HEK293 (cell line): ENCODE measurements at regions not wholly inside any gene's neighbourhood (a gene's known extent, or its start where the extent isn't known, plus 50 kb on each side); places are given as distances from the start of the nearest gene placed in this dataset.

Source experiments
- CTCF ChIA-PET: fragments of 350-600 bp; formaldehyde crosslinking; extraction: SDS; loops from one replicate; lab custom pipeline; 2021; ENCODE audit warnings: antibody characterized with exemption; lab: Yijun Ruan, JAX
- POLR2A ChIA-PET: fragments of 300-600 bp; formaldehyde crosslinking; extraction: SDS; loops from one replicate; lab custom pipeline; 2020; ENCODE audit warnings: antibody characterized with exemption, inconsistent platforms; lab: Yijun Ruan, JAX
- H3K27ac ChIP-seq: fragments of 200-500 bp; sonication (Bioruptor generic); 2 replicates; pipeline ENCODE4 v1.5.1; 2014; ENCODE audit warnings: low read depth, low read length, control low read depth, inconsistent platforms; ENCODE audit errors: extremely low read depth
- H3K36me3 ChIP-seq, 2 experiments: fragments of 200-500 bp in 1 of 2; sonication (Bioruptor generic) in 1 of 2; 1 replicate in 1 of 2; 2 replicates in 1 of 2; pipeline ENCODE4 v1.5.1; 2014 to 2017; ENCODE audit warnings: inconsistent platforms in 2 of 2, low read length in 2 of 2; ENCODE audit not compliant: control insufficient read depth in 2 of 2, insufficient read depth in 1 of 2
- H3K4me1 ChIP-seq: fragments of 200-500 bp; sonication (Bioruptor generic); 2 replicates; pipeline ENCODE4 v1.5.1; 2014; ENCODE audit warnings: mild to moderate bottlenecking, low read length, inconsistent platforms; ENCODE audit not compliant: control insufficient read depth, insufficient read depth
- H3K4me3 ChIP-seq: 2 replicates; pipeline ENCODE4 v1.5.1; 2011; ENCODE audit warnings: low read depth, mild to moderate bottlenecking, control low read depth, low read length, moderate library complexity
- H3K9me3 ChIP-seq: fragments of 200-500 bp; sonication (Bioruptor generic); 2 replicates; pipeline ENCODE4 v1.5.1; 2014; ENCODE audit warnings: low read depth, low read length, inconsistent platforms; ENCODE audit not compliant: control insufficient read depth, insufficient read depth
- EGR2 ChIP-seq: fragments of 450-650 bp; formaldehyde crosslinking; IDR thresholded peaks from 2 replicates; pipeline ENCODE4 v1.5.1; 2016; ENCODE audit warnings: low read depth, missing biosample characterization, missing genetic modification characterization
- FEZF1 ChIP-seq: fragments of 450-650 bp; formaldehyde crosslinking; IDR thresholded peaks from 2 replicates; pipeline ENCODE4 v1.5.1; 2016; ENCODE audit warnings: missing biosample characterization, missing genetic modification characterization
- HOXD13 ChIP-seq: sonication (generic); formaldehyde crosslinking; IDR thresholded peaks from 2 replicates; pipeline ENCODE4 v1.8.0; 2022; ENCODE audit warnings: missing genetic modification reagents, borderline replicate concordance
- KLF9 ChIP-seq: fragments of 450-650 bp; formaldehyde crosslinking; IDR thresholded peaks from 2 replicates; pipeline ENCODE4 v1.5.1; 2016; ENCODE audit warnings: missing biosample characterization, missing genetic modification characterization, low read depth
- SP7 ChIP-seq: fragments of 450-650 bp; formaldehyde crosslinking; IDR thresholded peaks from 2 replicates; pipeline ENCODE4 v1.5.1; 2016; ENCODE audit warnings: missing biosample characterization, missing genetic modification characterization
- TCF7L2 ChIP-seq: IDR thresholded peaks from 2 replicates; pipeline ENCODE4 v1.6.1; 2011; ENCODE audit warnings: low read depth, mild to moderate bottlenecking, inconsistent platforms, low read length, moderate library complexity, borderline replicate concordance
- YY2 ChIP-seq: fragments of 450-650 bp; formaldehyde crosslinking; IDR thresholded peaks from 2 replicates; pipeline ENCODE4 v1.5.1; 2016; ENCODE audit warnings: missing biosample characterization, missing genetic modification characterization
- ZEB2 ChIP-seq: fragments of 450-650 bp; formaldehyde crosslinking; IDR thresholded peaks from 2 replicates; pipeline ENCODE4 v1.5.1; 2016; ENCODE audit warnings: missing biosample characterization, missing genetic modification characterization
- ZNF112 ChIP-seq: fragments of 450-650 bp; formaldehyde crosslinking; IDR thresholded peaks from 2 replicates; pipeline ENCODE4 v1.5.0; 2017; ENCODE audit warnings: missing biosample characterization, missing genetic modification characterization
- ZNF121 ChIP-seq: fragments of 450-650 bp; formaldehyde crosslinking; IDR thresholded peaks from 2 replicates; pipeline ENCODE4 v1.5.1; 2016; ENCODE audit warnings: missing biosample characterization, missing genetic modification characterization
- ZNF132 ChIP-seq: fragments of 450-650 bp; formaldehyde crosslinking; IDR thresholded peaks from 2 replicates; pipeline ENCODE4 v1.5.1; 2017; ENCODE audit warnings: missing biosample characterization, missing genetic modification characterization, borderline replicate concordance
- ZNF138 ChIP-seq: fragments of 450-650 bp; formaldehyde crosslinking; IDR thresholded peaks from 2 replicates; pipeline ENCODE4 v1.5.1; 2016; ENCODE audit warnings: missing biosample characterization, missing genetic modification characterization, borderline replicate concordance
- ZNF274 ChIP-seq, 2 experiments: fragments of 200-500 bp in 1 of 2; fragments of 450-650 bp in 1 of 2; sonication (Bioruptor generic) in 1 of 2; formaldehyde crosslinking in 1 of 2; IDR thresholded peaks; 2 replicates each; pipeline versions ENCODE4 v1.5.1 to v1.6.1; 2014 to 2016; ENCODE audit warnings: borderline replicate concordance in 1 of 2, inconsistent platforms in 1 of 2, low read length in 1 of 2, missing biosample characterization in 1 of 2, missing genetic modification characterization in 1 of 2
- ZNF292 ChIP-seq: fragments of 450-650 bp; formaldehyde crosslinking; IDR thresholded peaks from 2 replicates; pipeline ENCODE4 v1.5.1; 2016; ENCODE audit warnings: low read depth, missing biosample characterization, missing genetic modification characterization, borderline replicate concordance
- ZNF311 ChIP-seq: fragments of 450-650 bp; formaldehyde crosslinking; IDR thresholded peaks from 2 replicates; pipeline ENCODE4 v1.5.1; 2017; ENCODE audit warnings: missing biosample characterization, missing genetic modification characterization, borderline replicate concordance
- ZNF350 ChIP-seq: fragments of 450-650 bp; formaldehyde crosslinking; IDR thresholded peaks from 2 replicates; pipeline ENCODE4 v1.5.0; 2017; ENCODE audit warnings: missing biosample characterization, mild to moderate bottlenecking, missing genetic modification characterization
- ZNF366 ChIP-seq: fragments of 450-650 bp; formaldehyde crosslinking; conservative IDR thresholded peaks from 2 replicates; pipeline ENCODE4 v1.5.1; 2016; ENCODE audit warnings: missing biosample characterization, missing genetic modification characterization
- ZNF530 ChIP-seq: fragments of 450-650 bp; formaldehyde crosslinking; IDR thresholded peaks from 2 replicates; pipeline ENCODE4 v1.5.1; 2016; ENCODE audit warnings: low read depth, missing biosample characterization, missing genetic modification characterization
- ZNF555 ChIP-seq: fragments of 450-650 bp; formaldehyde crosslinking; conservative IDR thresholded peaks from 2 replicates; pipeline ENCODE4 v1.5.1; 2017; ENCODE audit warnings: missing biosample characterization, mild to moderate bottlenecking, missing genetic modification characterization, inconsistent platforms
- ZNF561 ChIP-seq: fragments of 450-650 bp; IDR thresholded peaks from 2 replicates; pipeline ENCODE4 v1.5.1; 2018; ENCODE audit warnings: missing biosample characterization, missing genetic modification characterization, borderline replicate concordance
- ZNF596 ChIP-seq: fragments of 450-650 bp; IDR thresholded peaks from 2 replicates; pipeline ENCODE4 v1.5.0; 2018; ENCODE audit warnings: missing biosample characterization, mild to moderate bottlenecking, missing genetic modification characterization, moderate library complexity
- ZNF707 ChIP-seq: fragments of 450-650 bp; formaldehyde crosslinking; IDR thresholded peaks from 2 replicates; pipeline ENCODE4 v1.5.1; 2016; ENCODE audit warnings: missing biosample characterization, missing genetic modification characterization
- ZNF791 ChIP-seq: fragments of 450-650 bp; formaldehyde crosslinking; IDR thresholded peaks from 2 replicates; pipeline ENCODE4 v1.5.1; 2016; ENCODE audit warnings: missing biosample characterization, missing genetic modification characterization
- ZXDB ChIP-seq: fragments of 450-650 bp; formaldehyde crosslinking; IDR thresholded peaks from 2 replicates; pipeline ENCODE4 v1.5.1; 2016; ENCODE audit warnings: missing biosample characterization, missing genetic modification characterization
- TF ChIP-seq, protein P1 (sequence below): fragments of 450-650 bp; formaldehyde crosslinking; IDR thresholded peaks from 2 replicates; pipeline ENCODE4 v1.5.1; 2017; ENCODE audit warnings: missing biosample characterization, missing genetic modification characterization
- TF ChIP-seq, protein P2 (sequence below): fragments of 450-650 bp; formaldehyde crosslinking; IDR thresholded peaks from 2 replicates; pipeline ENCODE4 v1.5.1; 2017; ENCODE audit warnings: missing biosample characterization, mild to moderate bottlenecking, missing genetic modification characterization, moderate library complexity
- TF ChIP-seq, protein P3 (sequence below): fragments of 450-650 bp; formaldehyde crosslinking; IDR thresholded peaks from 2 replicates; pipeline ENCODE4 v1.5.1; 2016; ENCODE audit warnings: missing biosample characterization, missing genetic modification characterization
- TF ChIP-seq, protein P4 (sequence below): fragments of 450-650 bp; formaldehyde crosslinking; IDR thresholded peaks from 2 replicates; pipeline ENCODE4 v1.5.1; 2016; ENCODE audit warnings: missing biosample characterization, missing genetic modification characterization

DNA sequence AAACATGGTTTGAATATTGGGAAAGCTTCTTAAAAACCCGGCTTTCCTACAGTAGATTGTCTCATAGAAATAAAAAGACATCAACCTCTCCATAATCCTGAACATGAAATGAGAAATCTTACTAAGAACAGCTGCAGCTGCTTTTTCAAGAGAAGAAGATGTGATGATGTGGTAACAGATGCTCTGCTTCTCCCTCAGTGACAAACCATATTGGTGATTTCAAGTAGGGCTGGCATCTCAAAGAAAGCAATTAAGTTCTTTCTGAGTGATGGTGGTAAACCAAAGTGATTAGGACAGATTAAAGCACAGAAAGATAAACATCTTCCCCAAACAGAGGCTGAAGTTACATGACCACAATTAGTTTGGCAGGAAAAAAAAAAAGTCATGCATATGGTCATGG, 1477.7 kb downstream of the RAPGEF2 start:
- POLR2A ChIA-PET: no interaction called here
- no peaks in the 10 kb centered on the region for H3K4me1 ChIP-seq
- CTCF ChIA-PET: no interaction called here
- no peaks in the 10 kb centered on the region for H3K9me3 ChIP-seq
- no peak overlapping the region for H3K27ac ChIP-seq
- no peaks in the 10 kb centered on the region for H3K36me3 ChIP-seq
- TF ChIP-seq ZNF138 (no peak), ZEB2 (no peak), ZNF121 (tag by site-specific recombination) (no peak), ZNF274 (IDR thresholded peaks at IDR 0.05; ENCODE audit: low read length) (no peak), ZNF274 (tag by site-specific recombination; IDR thresholded peaks at IDR 0.05; ENCODE audit: borderline replicate concordance) (no peak), ZNF132 (no peak), ZNF555 (tag by site-specific recombination) (no peak), TCF7L2 (no peak), ZNF791 (tag by site-specific recombination) (no peak), ZNF366 (tag by site-specific recombination) (no peak), ZNF596 (tag by site-specific recombination) (no peak), ZNF311 (tag by site-specific recombination) (no peak), ZNF350 (tag by site-specific recombination) (no peak), EGR2 (no peak), ZNF530 (tag by site-specific recombination) (no peak), YY2 (tag by site-specific recombination) (no peak)
- TF ChIP-seq, protein P1, sequence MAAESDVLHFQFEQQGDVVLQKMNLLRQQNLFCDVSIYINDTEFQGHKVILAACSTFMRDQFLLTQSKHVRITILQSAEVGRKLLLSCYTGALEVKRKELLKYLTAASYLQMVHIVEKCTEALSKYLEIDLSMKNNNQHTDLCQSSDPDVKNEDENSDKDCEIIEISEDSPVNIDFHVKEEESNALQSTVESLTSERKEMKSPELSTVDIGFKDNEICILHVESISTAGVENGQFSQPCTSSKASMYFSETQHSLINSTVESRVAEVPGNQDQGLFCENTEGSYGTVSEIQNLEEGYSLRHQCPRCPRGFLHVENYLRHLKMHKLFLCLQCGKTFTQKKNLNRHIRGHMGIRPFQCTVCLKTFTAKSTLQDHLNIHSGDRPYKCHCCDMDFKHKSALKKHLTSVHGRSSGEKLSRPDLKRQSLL (tag by site-specific recombination): no peak
- TF ChIP-seq, protein P2, sequence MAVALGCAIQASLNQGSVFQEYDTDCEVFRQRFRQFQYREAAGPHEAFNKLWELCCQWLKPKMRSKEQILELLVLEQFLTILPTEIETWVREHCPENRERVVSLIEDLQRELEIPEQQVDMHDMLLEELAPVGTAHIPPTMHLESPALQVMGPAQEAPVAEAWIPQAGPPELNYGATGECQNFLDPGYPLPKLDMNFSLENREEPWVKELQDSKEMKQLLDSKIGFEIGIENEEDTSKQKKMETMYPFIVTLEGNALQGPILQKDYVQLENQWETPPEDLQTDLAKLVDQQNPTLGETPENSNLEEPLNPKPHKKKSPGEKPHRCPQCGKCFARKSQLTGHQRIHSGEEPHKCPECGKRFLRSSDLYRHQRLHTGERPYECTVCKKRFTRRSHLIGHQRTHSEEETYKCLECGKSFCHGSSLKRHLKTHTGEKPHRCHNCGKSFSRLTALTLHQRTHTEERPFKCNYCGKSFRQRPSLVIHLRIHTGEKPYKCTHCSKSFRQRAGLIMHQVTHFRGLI (tag by site-specific recombination): no peak
- TF ChIP-seq, protein P3, sequence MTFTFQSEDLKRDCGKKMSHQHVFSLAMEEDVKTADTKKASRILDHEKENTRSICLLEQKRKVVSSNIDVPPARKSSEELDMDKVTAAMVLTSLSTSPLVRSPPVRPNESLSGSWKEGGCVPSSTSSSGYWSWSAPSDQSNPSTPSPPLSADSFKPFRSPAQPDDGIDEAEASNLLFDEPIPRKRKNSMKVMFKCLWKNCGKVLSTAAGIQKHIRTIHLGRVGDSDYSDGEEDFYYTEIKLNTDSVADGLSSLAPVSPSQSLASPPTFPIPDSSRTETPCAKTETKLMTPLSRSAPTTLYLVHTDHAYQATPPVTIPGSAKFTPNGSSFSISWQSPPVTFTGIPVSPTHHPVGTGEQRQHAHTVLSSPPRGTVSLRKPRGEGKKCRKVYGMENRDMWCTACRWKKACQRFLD (tag by site-specific recombination): no peak
- H3K4me3 ChIP-seq: no peak overlapping the region

DNA sequence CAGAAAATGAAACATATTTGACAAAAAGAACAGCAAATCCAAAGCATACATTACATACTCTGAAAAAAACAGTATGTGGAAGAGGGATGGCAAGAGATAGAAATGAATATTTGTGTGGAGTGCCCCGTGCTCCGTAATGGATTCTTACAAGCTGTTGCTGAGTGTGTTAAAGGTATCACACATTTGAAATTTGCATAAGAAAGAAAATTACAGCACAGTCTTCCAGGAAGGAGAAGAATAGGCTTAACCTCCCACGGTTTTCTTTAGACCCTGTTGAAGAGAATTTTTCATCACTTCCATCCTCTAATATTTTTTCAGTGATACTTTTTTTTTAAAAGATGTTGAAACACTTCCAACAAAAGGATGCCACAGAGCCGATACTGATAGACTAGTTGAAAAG, 1489.4 kb downstream of the RAPGEF2 start:
- ChIA-PET POLR2A (no interaction called here), CTCF (no interaction called here)
- H3K36me3 ChIP-seq: no peaks in the 10 kb centered on the region
- no peaks in the 10 kb centered on the region for H3K4me1 ChIP-seq
- no peak overlapping the region for H3K4me3 ChIP-seq
- H3K27ac ChIP-seq: no peak overlapping the region
- no peaks in the 10 kb centered on the region for H3K9me3 ChIP-seq
- no peak for TF ChIP-seq ZNF707 (tag by site-specific recombination)
- no peak for TF ChIP-seq FEZF1 (tag by site-specific recombination)
- no peak for TF ChIP-seq ZNF292 (tag by site-specific recombination)
- TF ChIP-seq, protein P4, sequence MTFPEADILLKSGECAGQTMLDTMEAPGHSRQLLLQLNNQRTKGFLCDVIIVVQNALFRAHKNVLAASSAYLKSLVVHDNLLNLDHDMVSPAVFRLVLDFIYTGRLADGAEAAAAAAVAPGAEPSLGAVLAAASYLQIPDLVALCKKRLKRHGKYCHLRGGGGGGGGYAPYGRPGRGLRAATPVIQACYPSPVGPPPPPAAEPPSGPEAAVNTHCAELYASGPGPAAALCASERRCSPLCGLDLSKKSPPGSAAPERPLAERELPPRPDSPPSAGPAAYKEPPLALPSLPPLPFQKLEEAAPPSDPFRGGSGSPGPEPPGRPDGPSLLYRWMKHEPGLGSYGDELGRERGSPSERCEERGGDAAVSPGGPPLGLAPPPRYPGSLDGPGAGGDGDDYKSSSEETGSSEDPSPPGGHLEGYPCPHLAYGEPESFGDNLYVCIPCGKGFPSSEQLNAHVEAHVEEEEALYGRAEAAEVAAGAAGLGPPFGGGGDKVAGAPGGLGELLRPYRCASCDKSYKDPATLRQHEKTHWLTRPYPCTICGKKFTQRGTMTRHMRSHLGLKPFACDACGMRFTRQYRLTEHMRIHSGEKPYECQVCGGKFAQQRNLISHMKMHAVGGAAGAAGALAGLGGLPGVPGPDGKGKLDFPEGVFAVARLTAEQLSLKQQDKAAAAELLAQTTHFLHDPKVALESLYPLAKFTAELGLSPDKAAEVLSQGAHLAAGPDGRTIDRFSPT (tag by site-specific recombination): no peak
- TF ChIP-seq ZNF561 (tag by site-specific recombination): no peak
- TF ChIP-seq SP7 (tag by site-specific recombination): no peak
- no peak for TF ChIP-seq ZXDB
- no peak for TF ChIP-seq ZNF112 (tag by site-specific recombination)
- no peak for TF ChIP-seq KLF9 (tag by site-specific recombination)
- TF ChIP-seq HOXD13 (CRISPR knock-in tag): no peak
